ENCODE measurements at regions not wholly inside any gene's neighbourhood (a gene's known extent, or its start where the extent isn't known, plus 50 kb on each side); places are given as distances from the start of the nearest gene placed in this dataset.

GRCh38 chr5:98372351-98372750 lies 401.1 kb upstream of the RGMB start:
- Histone ChIP-seq H4K20me1 (replicated peaks in 1 of 2; ENCODE audit: control insufficient read depth in 1 of 2, insufficient read depth in 2 of 2, low read length in 2 of 2) (no peaks in the 10 kb centered on the region), H3K4me2 (ENCODE audit: insufficient read depth in 1 of 2, low read depth in 2 of 2, low read length in 2 of 2) (no peak overlapping the region), H4K8ac (ENCODE audit: extremely low read depth, insufficient read depth, low read length) (no peak overlapping the region), H3K23me2 (ENCODE audit: low read depth, low read length) (no peaks in the 10 kb centered on the region), H2BK15ac (ENCODE audit: low read length) (no peak overlapping the region), H3K23ac (ENCODE audit: insufficient read length) (no peak overlapping the region), H3K4ac (replicated peaks; ENCODE audit: insufficient read length, low read depth, low read length) (no peak overlapping the region), H4K5ac (ENCODE audit: insufficient read length, low read depth, low read length) (no peak overlapping the region), H3K4me3 (ENCODE audit: extremely low read depth in 1 of 4, insufficient read depth in 2 of 4, low read depth in 3 of 4, low read length in 4 of 4) (no peak overlapping the region), H3K56ac (replicated peaks; ENCODE audit: insufficient read length, low read depth, low read length) (no peak overlapping the region), H3K79me1 (ENCODE audit: low read depth, low read length) (no peaks in the 10 kb centered on the region), H3K27ac (ENCODE audit: low read depth, low read length) (no peak overlapping the region), H2BK5ac (ENCODE audit: low read depth, low read length) (no peak overlapping the region), H3K36me3 (ENCODE audit: control insufficient read depth in 2 of 4, insufficient read depth in 4 of 4, low read length in 3 of 4) (no peaks in the 10 kb centered on the region), H3K14ac (ENCODE audit: insufficient read length) (no peak overlapping the region), H2AK5ac (ENCODE audit: low read depth, low read length) (no peak overlapping the region), H2BK12ac (ENCODE audit: low read depth, low read length) (no peak overlapping the region), H2BK120ac (replicated peaks; ENCODE audit: low read depth, low read length) (no peak overlapping the region), H3K9ac (replicated peaks in 1 of 4; ENCODE audit: extremely low read depth in 1 of 4, low read depth in 3 of 4, low read length in 3 of 4) (no peak overlapping the region), H3K9me3 (ENCODE audit: insufficient read depth in 2 of 2, low read depth in 1 of 2, low read length in 1 of 2) (no peaks in the 10 kb centered on the region), H3K18ac (ENCODE audit: extremely low read depth, low read length) (no peak overlapping the region), H2BK20ac (ENCODE audit: low read length) (no peak overlapping the region), H2AFZ (ENCODE audit: low read length) (no peak overlapping the region), H4K91ac (replicated peaks; ENCODE audit: insufficient read length, low read length) (no peak overlapping the region), H3K4me1 (replicated peaks in 1 of 4; ENCODE audit: control insufficient read depth in 3 of 4, insufficient read depth in 4 of 4, low read length in 3 of 4) (peaks cover 0 to 3% (median 0%) of the 10 kb centered on the region in 4 experiments; a peak in 1 of 7 replicates), H3K79me2 (ENCODE audit: control insufficient read depth in 1 of 2, insufficient read depth in 2 of 2, low read length in 2 of 2) (no peaks in the 10 kb centered on the region), H3K27me3 (replicated peaks in 1 of 4; ENCODE audit: control insufficient read depth in 3 of 4, extremely low read depth in 1 of 4, insufficient read depth in 3 of 4, low read length in 3 of 4) (no peaks in the 10 kb centered on the region)
- DNase-seq (ENCODE audit: low read depth in 1 of 2, low spot score in 2 of 2) (no peak), FAIRE-seq (no peak)
- TF ChIP-seq MAFK (IDR thresholded peaks at IDR 0.05; ENCODE audit: low read depth, low read length) (no peak), HDAC2 (IDR thresholded peaks at IDR 0.05; ENCODE audit: borderline replicate concordance in 1 of 2, low read depth in 2 of 2, low read length in 2 of 2) (no peak), KDM1A (IDR thresholded peaks at IDR 0.05; ENCODE audit: borderline replicate concordance, low read length) (no peak), RAD21 (IDR thresholded peaks at IDR 0.05 in 1 of 2, conservative IDR thresholded peaks at IDR 0.05 in 1 of 2; ENCODE audit: low read depth in 2 of 2, low read length in 2 of 2) (no peak), JUND (IDR thresholded peaks at IDR 0.05; ENCODE audit: low read length) (no peak)
- ChIA-PET POLR2A (ENCODE audit: partially characterized antibody) (no interaction called here), CTCF (ENCODE audit: partially characterized antibody) (no interaction called here)

Measured in H1 (cell line).